Pancreas (tissue), 10 donors: ENCODE measurements at regions not wholly inside any gene's neighbourhood (a gene's known extent, or its start where the extent isn't known, plus 50 kb on each side); places are given as distances from the start of the nearest gene placed in this dataset.
A peak's percentile ranks its signal among the peaks of the same experiment; 100 is the strongest.
"Not testable (repeated sequence)": the region's sequence is repeated elsewhere in the genome, so short reads cannot be mapped to it uniquely, and the experiment has no call there.

ENCODE experiments used
- ATAC-seq, 4 donors: fragments of 200-7000 bp; cut with Tn5 transposase; one replicate each; pipeline versions ENCODE4 v1.8.0 to v1.9.1; 2020; ENCODE audit warnings: mild to moderate bottlenecking in 4 of 4, moderate library complexity in 4 of 4
- DNase-seq, 6 donors: peaks; one replicate each; pipeline ENCODE4 v3.0.0-alpha.2; 2020
- FAIRE-seq: peaks from 2 replicates; lab custom pipeline; 2012; peaks lifted over from hg19 to GRCh38; lab: Jason Lieb, UNC
- H3K27ac ChIP-seq, 4 donors: fragments of 200-600 bp; sonication (generic); 1 replicate in 3 of 4; 2 replicates in 1 of 4; pipeline versions ENCODE4 v1.5.0 to v1.8.0; 2020
- H3K27me3 ChIP-seq, 4 donors: fragments of 200-600 bp; one replicate each; pipeline ENCODE4 v1.8.0; 2021
- H3K36me3 ChIP-seq, 3 donors: fragments of 200-600 bp; sonication (generic) in 1 of 3; one replicate each; pipeline versions ENCODE4 v1.5.0 to v1.8.0; 2020 to 2021
- H3K4me1 ChIP-seq, 3 donors: fragments of 200-600 bp; one replicate each; pipeline ENCODE4 v1.8.0; 2021
- H3K4me3 ChIP-seq, 4 donors: fragments of 200-600 bp; sonication (generic) in 2 of 4; one replicate each; pipeline versions ENCODE4 v1.5.0 to v1.8.0; 2020 to 2021
- H3K9me3 ChIP-seq, 4 donors: fragments of 200-600 bp; one replicate each; pipeline ENCODE4 v1.8.0; 2021
- CTCF ChIP-seq, 4 donors: fragments of 200-600 bp; sonication (generic) in 3 of 4; IDR thresholded peaks; one replicate each; pipeline versions ENCODE4 v1.5.0 to v1.8.0; 2021; ENCODE audit warnings: antibody characterized with exemption in 4 of 4
- WGBS, 2 donors: extraction: QIAGEN DNeasy Blood & Tissue Kit; methylation state at CpG; one replicate each; pipeline ENCODE4 v1.1.7; 2013; 5-methylcytosine and 5-hydroxymethylcytosine counted together
- intact Hi-C, 3 donors: fragments of 100-400 bp; cut with DNase I; formaldehyde crosslinking; loops; one replicate each; pipeline versions ENCODE4 v1.11.1 to v1.14.2; 2022
- donor health status: healthy with polysubstance abuse.
- donor health status: DM: no; HTN: no; CAD: no; lungs with moderate emphysema.
- donor health status: DM: no; HTN: no; CAD: no.
- donor health status: control.
- donor health status: control.
- donor health status: Bipolar disorder and iron deficiency.
- donor health status: DM: yes; HTN: yes; CAD: no.
- donor health status: DM: no; HTN: no; CAD: no.
- donor health status: DM: no; HTN: no; CAD: no.
- donor health status: DM: yes; HTN: yes; CAD: no.

- peak in 1 of 6 donors; percentile 14 for DNase-seq
- H3K4me3 ChIP-seq, H3K9me3 ChIP-seq, H3K27me3 ChIP-seq, intact Hi-C loops, ATAC-seq, H3K4me1 ChIP-seq, H3K36me3 ChIP-seq, H3K27ac ChIP-seq, FAIRE-seq: not testable (repeated sequence)
- 32 to 35% methylated on average over 6 of the region's 6 CpGs for WGBS, 2 donors
Measured at GRCh38 chr4:121616449-121616848, 80.3 kb downstream of the ANXA5 start.

- H3K4me1 ChIP-seq, result no peaks in the 10 kb centered on the region
- no peak for ATAC-seq
- no peak for DNase-seq
- H3K36me3 ChIP-seq, result no peaks in the 10 kb centered on the region
- no peak overlapping the region for H3K4me3 ChIP-seq
- no peaks in the 10 kb centered on the region for H3K9me3 ChIP-seq
- no peaks in the 10 kb centered on the region for H3K27me3 ChIP-seq
- TF ChIP-seq CTCF (IDR thresholded peaks at IDR 0.05), result no peak
- intact Hi-C loops, result no loop called here
- FAIRE-seq, result no peak
- H3K27ac ChIP-seq, result no peak overlapping the region
Measured at GRCh38 chr4:121614101-121614500, 82.7 kb downstream of the ANXA5 start.

GRCh38 chr4:121599049-121599448 lies 97.7 kb downstream of the ANXA5 start:
- no peak for TF ChIP-seq CTCF (IDR thresholded peaks at IDR 0.05)

GRCh38 chr4:121597346-121597934 lies 99.3 kb downstream of the ANXA5 start:
- TF ChIP-seq CTCF (IDR thresholded peaks at IDR 0.05), result no peak
- 35 to 58% methylated on average over 2 of the region's 2 CpGs for WGBS, 2 donors
- no peak for FAIRE-seq

More at GRCh38 chr4:121599049-121599448, 97.7 kb downstream of the ANXA5 start:
- ATAC-seq (no peak), FAIRE-seq (peak; percentile 57), DNase-seq (no peak)
- intact Hi-C loops, result no loop called here
- Histone ChIP-seq H3K27me3 (no peaks in the 10 kb centered on the region), H3K9me3 (no peaks in the 10 kb centered on the region), H3K36me3 (no peaks in the 10 kb centered on the region), H3K4me3 (no peak overlapping the region), H3K4me1 (no peaks in the 10 kb centered on the region), H3K27ac (no peak overlapping the region)
- 12% methylated on average over 3 of the region's 3 CpGs for WGBS, 2 donors

GRCh38 chr4:121594796-121595526 lies 101.8 kb downstream of the ANXA5 start:
- no peak for TF ChIP-seq CTCF (IDR thresholded peaks at IDR 0.05)
- Histone ChIP-seq H3K4me3 (no peak overlapping the region), H3K4me1 (no peaks in the 10 kb centered on the region), H3K9me3 (no peaks in the 10 kb centered on the region), H3K27me3 (no peaks in the 10 kb centered on the region), H3K36me3 (no peaks in the 10 kb centered on the region), H3K27ac (no peak overlapping the region)
- intact Hi-C loops, result no loop called here
- FAIRE-seq (no peak), ATAC-seq (peak in 1 of 4 donors; percentile 47), DNase-seq (peak in 1 of 6 donors; percentile 9)
- WGBS, 2 donors, result 56 to 70% methylated on average over 3 of the region's 3 CpGs

More at GRCh38 chr4:121597346-121597934, 99.3 kb downstream of the ANXA5 start:
- DNase-seq, result no peak
- Histone ChIP-seq H3K27ac (no peak overlapping the region), H3K9me3 (no peaks in the 10 kb centered on the region), H3K4me3 (no peak overlapping the region), H3K27me3 (no peaks in the 10 kb centered on the region), H3K36me3 (no peaks in the 10 kb centered on the region), H3K4me1 (no peaks in the 10 kb centered on the region)
- intact Hi-C loops, result no loop called here
- no peak for ATAC-seq
